OCI-M1 (cell line): ENCODE measurements at regions not wholly inside any gene's neighbourhood (a gene's known extent, or its start where the extent isn't known, plus 50 kb on each side); places are given as distances from the start of the nearest gene placed in this dataset.
"Not testable (repeated sequence)": the region's sequence is repeated elsewhere in the genome, so short reads cannot be mapped to it uniquely, and the experiment has no call there.

Experiments
- DNase-seq: peaks from one replicate; lab custom pipeline; 2025; lab: John Stamatoyannopoulos, UW

DNA sequence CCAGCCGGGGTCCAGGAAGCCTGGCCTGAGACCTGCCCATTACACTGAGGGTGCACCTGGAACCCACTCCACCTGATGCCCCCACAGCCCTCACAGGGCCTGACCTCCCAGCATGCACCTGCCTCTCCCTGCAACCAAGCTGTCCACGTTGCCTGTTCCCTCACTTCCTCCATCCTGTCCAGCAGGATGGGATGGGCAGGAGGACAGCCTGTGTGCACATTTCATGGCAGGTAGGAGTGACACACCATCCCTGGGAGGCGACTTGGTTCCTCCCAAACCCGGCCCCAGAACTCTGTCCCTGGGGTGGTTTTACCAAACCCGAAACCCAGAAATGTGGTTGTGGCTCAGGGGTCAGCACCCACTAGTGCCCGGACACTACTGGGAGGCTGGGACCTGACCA, 203.8 kb upstream of the ZNF519 start:
- DNase-seq: not testable (repeated sequence)

DNA sequence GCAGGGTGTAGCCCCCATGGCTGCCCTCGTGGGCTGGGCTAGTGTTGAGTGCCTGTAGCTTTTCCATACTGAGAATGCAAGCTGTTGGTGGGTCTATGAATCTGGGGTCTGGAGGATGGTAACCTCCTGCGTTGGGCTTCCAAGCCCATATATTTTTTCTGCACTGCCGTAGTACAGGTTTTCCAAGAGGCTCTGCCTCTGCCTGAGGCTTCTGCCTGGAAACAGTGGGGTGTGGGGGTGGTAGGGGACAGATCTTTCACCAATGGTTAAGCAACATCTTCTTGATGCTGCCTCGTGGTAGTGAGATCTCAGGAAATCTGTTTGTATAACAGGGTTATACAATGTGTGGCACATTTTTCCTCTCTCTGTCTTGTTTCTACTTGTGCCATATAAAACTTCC, 189.0 kb upstream of the ZNF519 start:
- not testable (repeated sequence) for DNase-seq

DNA sequence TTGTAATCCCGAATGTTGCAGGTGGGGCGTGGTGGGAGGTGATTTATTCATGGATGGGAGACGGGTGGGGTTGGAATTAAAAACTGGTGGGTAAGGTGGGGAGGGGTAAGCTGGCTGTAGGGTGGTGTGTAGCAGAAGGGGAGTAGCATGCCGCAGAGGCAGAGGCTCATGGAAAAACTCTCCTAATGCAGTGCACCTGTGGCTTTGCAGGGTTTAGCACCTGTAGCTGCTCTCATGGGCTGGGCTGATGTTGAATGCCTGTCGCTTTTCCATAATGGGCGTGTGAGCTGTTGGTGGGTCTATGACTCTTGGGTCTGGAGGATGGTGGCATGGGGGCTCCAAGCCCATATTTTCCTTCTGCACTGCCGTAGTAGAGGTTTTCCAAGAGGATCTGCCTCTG, 169.0 kb upstream of the ZNF519 start:
- DNase-seq: not testable (repeated sequence)

DNA sequence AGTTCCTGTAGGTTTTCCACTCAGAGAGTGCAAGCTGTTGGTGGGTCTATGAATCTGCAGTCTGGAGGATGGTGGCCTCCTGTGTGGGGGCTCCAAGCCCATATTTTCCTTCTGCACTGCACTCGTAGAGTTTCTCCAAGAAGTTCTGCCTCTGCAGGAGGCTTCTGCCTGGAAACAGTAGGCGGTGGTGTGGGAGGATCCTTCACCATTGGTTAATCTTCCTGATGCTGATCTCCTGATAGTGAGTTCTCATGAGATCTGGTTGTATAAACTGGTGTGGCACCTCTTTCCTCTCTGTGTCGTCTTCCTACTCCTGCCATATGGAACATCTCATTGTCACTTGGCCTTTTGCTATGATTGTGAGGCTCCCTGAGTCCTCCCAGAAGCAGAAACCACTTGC, 162.8 kb upstream of the ZNF519 start:
- not testable (repeated sequence) for DNase-seq

GRCh38 chr18:14285053-14285452, 152.8 kb upstream of the ZNF519 start:
- DNase-seq: no peak

- not testable (repeated sequence) for DNase-seq
Observed at GRCh38 chr18:14275391-14275790, 143.2 kb upstream of the ZNF519 start.

DNA sequence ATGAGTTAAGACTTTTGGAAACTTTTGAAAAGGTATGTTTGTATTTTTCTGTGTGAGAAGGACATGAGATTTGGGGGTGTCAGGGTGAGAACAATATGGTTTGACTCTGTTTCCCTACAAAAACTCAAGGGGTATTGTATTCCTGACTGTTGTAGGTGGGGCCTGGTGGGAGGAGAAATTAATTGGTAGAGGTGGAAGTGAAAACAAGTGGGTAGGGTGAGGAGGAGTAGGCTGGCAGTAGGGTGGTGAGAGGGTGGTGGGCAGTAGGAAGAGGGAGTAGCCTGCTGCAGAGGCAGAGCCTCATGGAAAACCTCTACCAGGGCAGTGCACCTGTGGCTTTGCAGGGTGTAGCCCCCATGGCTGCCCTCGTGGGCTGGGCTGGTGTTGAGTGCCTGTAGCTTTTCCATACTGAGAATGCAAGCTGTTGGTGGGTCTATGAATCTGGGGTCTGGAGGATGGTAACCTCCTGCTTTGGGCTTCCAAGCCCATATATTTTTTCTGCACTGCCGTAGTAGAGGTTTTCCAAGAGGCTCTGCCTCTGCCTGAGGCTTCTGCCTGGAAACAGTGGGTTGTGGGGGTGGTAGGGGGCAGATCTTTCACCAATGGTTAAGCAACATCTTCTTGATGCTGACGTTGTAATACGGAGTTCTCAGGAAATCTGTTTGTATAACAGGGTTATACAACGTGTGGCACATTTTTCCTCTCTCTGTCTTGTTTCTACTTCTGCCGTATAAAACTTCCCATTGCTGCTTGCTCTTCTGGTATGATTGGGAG, 133.6 kb upstream of the ZNF519 start:
- DNase-seq: not testable (repeated sequence)

- not testable (repeated sequence) for DNase-seq
Observed at GRCh38 chr18:14262786-14263185, 130.6 kb upstream of the ZNF519 start.

DNA sequence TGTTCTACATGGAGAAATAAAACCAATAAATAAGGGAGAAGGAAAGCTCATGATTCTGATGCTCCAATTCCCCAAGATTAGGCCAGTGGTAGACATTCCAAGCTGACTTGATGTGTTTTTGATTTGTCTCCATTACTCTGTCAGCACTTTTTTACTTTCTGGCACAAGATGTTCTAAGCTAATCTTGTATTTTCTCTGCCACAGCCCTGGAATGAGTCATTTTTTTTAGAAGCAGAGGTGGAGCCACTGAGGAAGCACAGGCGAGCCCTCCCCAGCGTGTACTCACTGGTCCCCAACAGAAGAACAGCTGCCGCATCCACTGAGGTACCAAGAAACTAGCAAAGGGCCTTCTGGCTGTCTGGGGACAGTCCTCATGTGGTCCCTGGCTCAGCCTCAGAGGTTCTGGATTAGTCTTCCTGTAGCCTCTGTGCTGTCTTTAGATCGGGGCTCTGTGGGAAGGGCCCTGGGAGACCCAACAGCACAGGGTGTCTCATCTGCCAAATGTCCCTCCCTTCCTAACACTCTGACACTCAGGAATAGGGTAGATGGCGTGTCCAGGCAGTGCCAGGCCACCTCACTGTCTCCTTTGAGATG, 117.9 kb upstream of the ZNF519 start:
- not testable (repeated sequence) for DNase-seq

- DNase-seq: not testable (repeated sequence)
Observed at GRCh38 chr18:14239224-14239623, 107.0 kb upstream of the ZNF519 start.

DNA sequence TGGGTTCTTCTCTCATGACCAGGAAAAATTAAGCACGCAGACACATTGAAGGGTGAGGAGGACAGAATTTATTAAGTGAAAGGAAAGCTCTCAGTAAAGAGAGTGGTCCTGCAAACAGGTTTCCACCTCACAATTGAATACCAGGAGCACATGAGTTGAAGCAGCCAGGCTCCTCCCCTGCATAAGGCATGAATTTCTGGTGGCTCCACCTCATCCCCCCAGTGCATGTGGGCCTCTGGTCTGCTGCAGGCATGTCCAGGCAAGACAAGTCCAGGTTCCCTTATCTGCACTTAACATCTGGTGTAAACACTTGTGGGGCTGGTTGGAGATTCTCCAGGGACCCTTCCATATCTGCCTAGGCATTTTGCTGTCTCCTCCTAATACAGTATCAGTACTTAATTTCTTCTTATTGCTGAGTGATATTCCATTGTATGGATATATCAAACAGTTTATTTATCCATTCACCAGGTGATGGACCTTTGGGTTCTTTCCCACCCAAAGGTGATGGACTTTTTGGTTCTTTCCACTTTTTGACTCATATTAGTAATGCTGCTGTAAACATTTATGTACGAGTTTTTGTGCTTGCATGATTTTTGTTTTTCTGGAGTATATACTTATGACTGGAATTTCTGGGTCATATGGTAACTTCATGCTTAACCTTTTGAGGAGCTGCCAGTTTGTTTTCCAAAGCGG, 104.3 kb upstream of the ZNF519 start:
- not testable (repeated sequence) for DNase-seq

DNA sequence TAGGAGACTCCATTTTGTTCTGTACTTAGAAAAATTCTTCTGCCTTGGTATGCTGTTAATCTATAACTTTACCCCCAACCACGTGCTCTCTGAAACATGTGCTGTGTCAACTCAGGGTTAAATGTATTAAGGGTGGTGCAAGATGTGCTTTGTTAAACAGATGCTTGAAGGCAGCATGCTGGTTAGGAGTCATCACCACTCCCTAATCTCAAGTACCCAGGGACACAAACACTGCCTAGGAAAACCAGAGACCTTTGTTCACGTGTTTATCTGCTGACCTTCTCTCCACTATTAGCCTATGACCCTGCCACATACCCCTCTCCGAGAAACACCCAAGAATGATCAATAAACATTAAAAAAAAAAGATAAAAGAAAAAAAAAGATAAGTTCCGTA, 93.0 kb upstream of the ZNF519 start:
- DNase-seq: not testable (repeated sequence)

GRCh38 chr18:14224551-14225285, 92.5 kb upstream of the ZNF519 start:
- DNase-seq: not testable (repeated sequence)

- DNase-seq: not testable (repeated sequence)
Observed at GRCh38 chr18:14223919-14224318, 91.7 kb upstream of the ZNF519 start.

DNA sequence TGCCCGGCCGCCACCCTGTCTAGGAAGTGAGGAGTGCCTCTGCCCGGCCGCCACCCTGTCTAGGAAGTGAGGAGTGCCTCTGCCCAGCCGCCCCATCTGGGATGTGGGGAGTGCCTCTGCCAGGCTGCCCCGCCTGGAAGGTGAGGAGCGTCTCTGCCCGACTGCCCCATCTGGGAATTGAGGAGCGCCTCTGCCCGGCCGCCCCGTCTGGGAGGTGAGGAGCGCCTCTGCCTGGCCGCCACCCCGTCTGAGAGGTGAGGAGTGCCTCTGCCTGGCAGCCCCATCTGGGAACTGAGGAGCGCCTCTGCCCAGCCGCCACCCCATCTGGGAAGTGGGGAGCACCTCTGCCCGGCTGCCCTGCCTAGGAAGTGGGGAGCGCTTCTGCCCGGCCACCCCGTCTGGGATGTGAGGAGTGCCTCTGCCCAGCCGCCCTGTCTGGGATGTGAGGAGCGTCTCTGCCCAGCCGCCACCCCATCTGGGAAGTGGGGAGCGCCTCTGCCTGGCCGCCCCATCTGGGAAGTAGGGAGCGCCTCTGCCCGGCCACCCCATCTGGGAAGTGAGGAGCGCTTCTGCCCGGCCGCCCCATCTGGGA, 91.1 kb upstream of the ZNF519 start:
- DNase-seq: not testable (repeated sequence)

GRCh38 chr18:14222354-14223221, 90.4 kb upstream of the ZNF519 start:
- DNase-seq: not testable (repeated sequence)

- no peak for DNase-seq
Observed at GRCh38 chr18:14221689-14222088, 89.5 kb upstream of the ZNF519 start.

DNA sequence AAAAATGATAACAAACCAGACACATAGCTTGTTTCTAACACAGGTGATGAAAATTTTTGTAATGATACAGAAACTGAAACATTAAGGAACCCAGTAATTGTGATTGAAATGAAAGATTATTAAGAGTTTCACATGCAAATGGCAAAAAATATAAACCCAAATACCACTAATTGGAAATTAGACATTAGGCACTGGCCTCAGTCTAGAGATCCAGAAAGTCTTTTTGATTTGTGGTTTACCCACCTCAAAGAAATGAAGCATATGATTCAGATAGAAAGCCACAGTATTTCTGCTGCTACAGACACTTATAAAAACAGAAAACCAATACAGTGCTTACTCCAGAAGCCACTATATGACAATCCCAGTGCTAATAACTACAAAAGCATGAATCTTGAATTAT, 83.7 kb upstream of the ZNF519 start:
- DNase-seq: not testable (repeated sequence)

GRCh38 chr18:14203424-14203823, 71.2 kb upstream of the ZNF519 start:
- DNase-seq: not testable (repeated sequence)

DNA sequence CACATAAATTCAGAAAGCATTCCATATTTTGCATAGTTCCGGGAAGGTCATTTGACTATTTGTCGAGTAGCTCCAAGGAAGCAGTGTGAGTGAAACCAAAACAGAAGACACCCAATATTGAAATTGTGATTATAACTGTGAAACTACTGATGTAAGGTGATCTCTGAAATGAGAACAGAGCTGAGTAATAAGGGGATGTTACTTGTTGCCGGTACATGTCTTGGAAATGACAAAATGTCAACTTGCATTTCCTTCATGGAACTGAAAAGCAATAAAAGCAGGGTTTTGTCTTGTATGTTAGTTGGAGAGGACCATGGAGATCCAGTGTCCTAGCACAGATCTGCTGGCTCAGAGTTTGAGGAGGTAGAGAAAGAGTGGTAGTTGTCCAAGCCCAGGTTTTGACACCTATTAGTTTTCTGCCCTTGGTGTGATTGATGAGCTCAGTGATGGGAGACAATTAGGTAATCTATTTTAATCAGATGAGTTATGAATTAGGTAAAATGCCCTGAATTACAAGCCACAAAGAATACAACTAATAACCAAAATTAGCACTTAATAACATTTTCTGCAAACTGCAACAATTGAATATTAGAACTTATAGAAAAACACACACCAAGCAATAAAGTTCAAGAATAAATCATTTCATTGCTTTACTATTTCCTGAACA, 58.7 kb upstream of the ZNF519 start:
- DNase-seq: not testable (repeated sequence)
